ENCODE measurements at regions not wholly inside any gene's neighbourhood (a gene's known extent, or its start where the extent isn't known, plus 50 kb on each side); places are given as distances from the start of the nearest gene placed in this dataset.

- no peak for TF ChIP-seq CTCF (IDR thresholded peaks at IDR 0.05)
- TF ChIP-seq EP300 (IDR thresholded peaks at IDR 0.05), result no peak
These were observed 1653.2 kb downstream of the DPP10 start for GRCh38 chr2:116095636-116096035.
